OCI-LY7 (cell line): ENCODE measurements at regions not wholly inside any gene's neighbourhood (a gene's known extent, or its start where the extent isn't known, plus 50 kb on each side); places are given as distances from the start of the nearest gene placed in this dataset.

Source experiments
- BruUV-seq: library from RNA; stranded (reverse); fragments of 400-500 nt; replicated peaks from 2 replicates; lab custom pipeline; 2021; lab: Mats Ljungman, UMichigan
- CTCF ChIA-PET: fragments of 300-600 bp; sonication (Branson Sonifier 250); formaldehyde crosslinking; loops from one replicate; lab custom pipeline; 2022; ENCODE audit warnings: antibody characterized with exemption; ENCODE audit not compliant: unreplicated experiment; lab: Charles Lee
- POLR2A ChIA-PET: fragments of 300-600 bp; sonication (Branson Sonifier 250); formaldehyde crosslinking; loops from one replicate; lab custom pipeline; 2022; ENCODE audit warnings: antibody characterized with exemption; lab: Charles Lee
- DNase-seq: peaks from one replicate; pipeline ENCODE4 v3.0.0-alpha.2; 2015; ENCODE audit warnings: low spot score
- H2AFZ ChIP-seq: fragments of 200-600 bp; sonication (generic), shearing (Covaris generic); 2 replicates; pipeline ENCODE4 v1.6.1; 2014; ENCODE audit warnings: mild to moderate bottlenecking, antibody characterized with exemption, low read length, moderate library complexity
- H3K27ac ChIP-seq: fragments of 200-600 bp; sonication (generic); 2 replicates; pipeline ENCODE4 v1.5.1; 2014; ENCODE audit warnings: mixed run types, low read depth, mild to moderate bottlenecking, moderate library complexity, low read length, inconsistent platforms; ENCODE audit not compliant: poor library complexity, severe bottlenecking
- H3K36me3 ChIP-seq: fragments of 200-600 bp; sonication (generic); 2 replicates; pipeline ENCODE4 v1.6.1; 2014; ENCODE audit warnings: mild to moderate bottlenecking, antibody characterized with exemption, low read length, moderate library complexity, mixed read lengths; ENCODE audit not compliant: insufficient read depth
- H3K4me1 ChIP-seq: fragments of 200-600 bp; sonication (generic); 2 replicates; pipeline ENCODE4 v1.5.1; 2014; ENCODE audit warnings: mild to moderate bottlenecking, low read length; ENCODE audit not compliant: insufficient read depth, poor library complexity, severe bottlenecking
- H3K4me2 ChIP-seq: fragments of 200-600 bp; sonication (generic); 2 replicates; pipeline ENCODE4 v1.6.1; 2014; ENCODE audit warnings: mild to moderate bottlenecking, low read length
- H3K4me3 ChIP-seq: fragments of 200-600 bp; sonication (generic); 2 replicates; pipeline ENCODE4 v1.5.1; 2014; ENCODE audit warnings: mild to moderate bottlenecking, low read depth, low read length; ENCODE audit not compliant: poor library complexity, severe bottlenecking
- H3K79me2 ChIP-seq: fragments of 200-600 bp; sonication (generic); 2 replicates; pipeline ENCODE4 v1.6.1; 2016; ENCODE audit warnings: low read depth, mild to moderate bottlenecking, low read length, moderate library complexity, mixed read lengths; ENCODE audit not compliant: insufficient read depth
- H3K9me2 ChIP-seq: fragments of 200-600 bp; sonication (generic); 2 replicates; pipeline ENCODE4 v1.6.1; 2016; ENCODE audit warnings: mild to moderate bottlenecking, low read length, mixed read lengths; ENCODE audit not compliant: insufficient read depth
- H3K9me3 ChIP-seq: fragments of 200-600 bp; sonication (generic); 2 replicates; pipeline ENCODE4 v1.6.1; 2014; ENCODE audit warnings: mild to moderate bottlenecking, mixed run types, low read length, mixed read lengths
- H4K20me1 ChIP-seq: fragments of 200-600 bp; sonication (generic); 2 replicates; pipeline ENCODE4 v1.6.1; 2014; ENCODE audit warnings: mild to moderate bottlenecking, antibody characterized with exemption, low read length, moderate library complexity, mixed read lengths; ENCODE audit not compliant: insufficient read depth
- EZH2phosphoT487 ChIP-seq: fragments of 200-600 bp; sonication (generic); IDR thresholded peaks from 2 replicates; pipeline ENCODE4 v1.6.1; 2018; ENCODE audit warnings: low read depth, borderline replicate concordance, mild to moderate bottlenecking, mixed run types, antibody characterized with exemption, low read length, moderate library complexity, mixed read lengths
- intact Hi-C: fragments of 100-400 bp; cut with micrococcal nuclease; formaldehyde crosslinking; loops from one replicate; pipeline ENCODE4 v1.10.0; 2022; ENCODE audit not compliant: unreplicated experiment
- TF ChIP-seq, protein P1 (sequence below): fragments of 200-600 bp; sonication (generic); conservative IDR thresholded peaks from 2 replicates; pipeline ENCODE4 v1.5.1; 2014; ENCODE audit warnings: mild to moderate bottlenecking, antibody characterized with exemption, low read length, moderate library complexity, mixed read lengths

DNA sequence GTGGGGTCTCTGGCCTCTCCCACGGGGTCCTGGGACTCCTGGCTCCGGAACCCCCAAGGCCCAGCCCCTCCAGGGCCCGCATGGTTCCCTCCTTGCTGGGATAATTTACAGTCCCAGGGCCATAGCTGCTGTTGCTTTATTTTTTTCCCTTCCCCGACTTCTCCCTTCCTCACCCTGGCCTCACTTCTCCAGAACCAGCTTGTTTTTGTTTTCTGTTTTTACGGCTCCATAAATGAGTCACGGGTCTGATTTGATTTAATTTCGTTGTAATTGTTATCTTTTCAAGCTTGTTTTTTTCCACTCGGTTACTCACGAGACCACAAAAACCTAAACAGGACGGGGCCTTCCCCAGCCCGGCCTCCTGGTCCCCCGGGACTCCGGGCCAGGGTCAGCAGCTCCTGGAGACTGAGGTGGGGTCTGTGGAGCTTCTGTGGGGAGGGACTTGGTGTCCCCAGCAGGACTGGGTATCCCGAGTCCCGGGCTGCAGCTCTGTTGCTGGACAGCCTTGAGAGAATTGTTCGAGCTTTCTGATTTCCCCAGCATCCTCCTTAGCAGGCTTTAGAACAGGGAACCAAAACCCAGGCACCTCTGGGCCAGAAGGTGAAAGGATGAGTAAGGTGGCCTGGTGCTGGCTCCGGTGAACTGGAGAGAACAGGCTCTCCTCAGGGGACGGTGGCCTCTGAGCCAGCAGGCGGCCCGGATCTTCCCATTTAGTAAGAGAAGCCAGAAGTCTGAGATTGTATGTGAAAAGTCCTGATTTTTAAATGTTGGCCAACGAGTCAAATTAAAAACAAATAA lies 94.9 kb downstream of the CEBPB start:
- Histone ChIP-seq H3K9me2 (no peaks in the 10 kb centered on the region), H3K9me3 (no peaks in the 10 kb centered on the region), H2AFZ (peak overlapping the region; percentile 97), H3K4me1 (peaks cover 22% of the 10 kb centered on the region), H4K20me1 (no peaks in the 10 kb centered on the region), H3K27ac (no peak overlapping the region), H3K4me3 (no peak overlapping the region), H3K79me2 (no peaks in the 10 kb centered on the region), H3K36me3 (no peaks in the 10 kb centered on the region), H3K4me2 (peak overlapping the region; percentile 54)
- DNase-seq: peak; percentile 44
- ChIA-PET POLR2A (interaction anchor here (0.6 to 1.4 kb wide), 4 partner anchors 10 to 712 kb away, joined by 3 to 5 read pairs (median 4); no protein-coding TSS in a partner anchor), CTCF (no interaction called here)
- no TSS peak for BruUV-seq
- TF ChIP-seq, protein P1, sequence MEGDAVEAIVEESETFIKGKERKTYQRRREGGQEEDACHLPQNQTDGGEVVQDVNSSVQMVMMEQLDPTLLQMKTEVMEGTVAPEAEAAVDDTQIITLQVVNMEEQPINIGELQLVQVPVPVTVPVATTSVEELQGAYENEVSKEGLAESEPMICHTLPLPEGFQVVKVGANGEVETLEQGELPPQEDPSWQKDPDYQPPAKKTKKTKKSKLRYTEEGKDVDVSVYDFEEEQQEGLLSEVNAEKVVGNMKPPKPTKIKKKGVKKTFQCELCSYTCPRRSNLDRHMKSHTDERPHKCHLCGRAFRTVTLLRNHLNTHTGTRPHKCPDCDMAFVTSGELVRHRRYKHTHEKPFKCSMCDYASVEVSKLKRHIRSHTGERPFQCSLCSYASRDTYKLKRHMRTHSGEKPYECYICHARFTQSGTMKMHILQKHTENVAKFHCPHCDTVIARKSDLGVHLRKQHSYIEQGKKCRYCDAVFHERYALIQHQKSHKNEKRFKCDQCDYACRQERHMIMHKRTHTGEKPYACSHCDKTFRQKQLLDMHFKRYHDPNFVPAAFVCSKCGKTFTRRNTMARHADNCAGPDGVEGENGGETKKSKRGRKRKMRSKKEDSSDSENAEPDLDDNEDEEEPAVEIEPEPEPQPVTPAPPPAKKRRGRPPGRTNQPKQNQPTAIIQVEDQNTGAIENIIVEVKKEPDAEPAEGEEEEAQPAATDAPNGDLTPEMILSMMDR: no peak
- TF ChIP-seq EZH2phosphoT487: no peak
- intact Hi-C loops: loop anchor here (5.0 kb wide), 1 partner anchor 93 kb away; the partner anchor contains the start of gene CEBPB

- Histone ChIP-seq H3K36me3 (no peaks in the 10 kb centered on the region), H3K4me2 (peak overlapping the region; percentile 54), H4K20me1 (no peaks in the 10 kb centered on the region), H3K27ac (no peak overlapping the region), H2AFZ (peak overlapping the region; percentile 97), H3K9me3 (no peaks in the 10 kb centered on the region), H3K79me2 (no peaks in the 10 kb centered on the region), H3K9me2 (no peaks in the 10 kb centered on the region), H3K4me3 (no peak overlapping the region), H3K4me1 (peaks cover 22% of the 10 kb centered on the region)
- peak; percentile 10 for DNase-seq
- TF ChIP-seq, protein P1: no peak
- TF ChIP-seq EZH2phosphoT487: no peak
- no TSS peak for BruUV-seq
- intact Hi-C loops: loop anchor here (5.0 kb wide), 1 partner anchor 94 kb away; the partner anchor contains the start of gene CEBPB
- ChIA-PET POLR2A (interaction anchor here (1.4 kb wide), 1 partner anchor 41 kb away, joined by 4 read pairs; no protein-coding TSS in a partner anchor), CTCF (no interaction called here)
Measured at GRCh38 chr20:50286174-50286511, 95.5 kb downstream of the CEBPB start.

DNA sequence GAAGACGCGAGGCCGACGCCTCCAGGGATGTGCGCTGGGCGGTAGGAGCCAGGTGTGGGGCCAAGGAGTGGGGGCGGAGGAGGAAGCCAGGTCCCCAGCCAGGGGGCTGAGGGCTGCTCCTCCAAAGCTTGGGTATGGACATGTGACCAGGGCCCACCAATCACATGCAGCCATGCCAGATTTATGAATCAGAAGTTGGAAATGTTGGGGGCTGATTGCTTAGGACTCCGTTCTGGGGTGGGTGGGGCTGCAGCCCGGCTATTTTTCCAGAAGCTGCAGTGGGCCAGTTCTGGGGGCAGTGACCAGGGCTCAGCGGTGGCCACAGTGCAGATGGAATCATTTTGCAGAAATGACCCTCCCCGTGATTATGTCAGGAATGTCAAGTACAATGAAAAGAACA lies 96.0 kb downstream of the CEBPB start:
- BruUV-seq: no TSS peak
- POLR2A ChIA-PET: interaction anchor here (1.4 kb wide), 1 partner anchor 41 kb away, joined by 4 read pairs; no protein-coding TSS in a partner anchor
- Histone ChIP-seq H3K4me1 (peaks cover 22% of the 10 kb centered on the region), H3K4me3 (no peak overlapping the region), H3K9me2 (no peaks in the 10 kb centered on the region), H4K20me1 (no peaks in the 10 kb centered on the region), H3K36me3 (no peaks in the 10 kb centered on the region), H2AFZ (peak overlapping the region; percentile 97; the same call in 1 of the 2 replicates), H3K9me3 (no peaks in the 10 kb centered on the region), H3K79me2 (no peaks in the 10 kb centered on the region), H3K27ac (no peak overlapping the region), H3K4me2 (peak overlapping the region; percentile 54; the same call in 1 of the 2 replicates)
- intact Hi-C loops: loop anchor here (5.0 kb wide), 1 partner anchor 94 kb away; the partner anchor contains the start of gene CEBPB
- TF ChIP-seq EZH2phosphoT487: no peak
- TF ChIP-seq, protein P1: no peak
- CTCF ChIA-PET: no interaction called here
- peak; percentile 41 for DNase-seq
